Activated CD4-positive, CD25-positive, alpha-beta regulatory T cell treated with anti-CD3 and anti-CD28 coated beads, Interleukin-2, amount 50 U/mL, for 24 hours (primary cell): ENCODE measurements at regions not wholly inside any gene's neighbourhood (a gene's known extent, or its start where the extent isn't known, plus 50 kb on each side); places are given as distances from the start of the nearest gene placed in this dataset.
"Not testable (repeated sequence)": the region's sequence is repeated elsewhere in the genome, so short reads cannot be mapped to it uniquely, and the experiment has no call there.

Source experiments
- ATAC-seq, 2 donors: fragments of 150-1000 bp; cut with Tn5 transposase; one replicate each; pipeline ENCODE4 v1.10.0; 2021; ENCODE audit warnings: mild to moderate bottlenecking in 1 of 2, moderate library complexity in 1 of 2

- ATAC-seq, result no peak
Observed at GRCh38 chr5:116912221-116912620, 337.6 kb upstream of the SEMA6A start.

GRCh38 chr5:116911074-116911473 is 336.5 kb upstream of the SEMA6A start:
- ATAC-seq, result no peak

GRCh38 chr5:116908537-116908936 is 333.9 kb upstream of the SEMA6A start:
- ATAC-seq, result no peak

GRCh38 chr5:116905885-116906284 is 331.3 kb upstream of the SEMA6A start:
- ATAC-seq, result no peak

GRCh38 chr5:116900793-116901192 is 326.2 kb upstream of the SEMA6A start:
- ATAC-seq, result no peak

GRCh38 chr5:116898917-116899316 is 324.3 kb upstream of the SEMA6A start:
- ATAC-seq, result no peak

- ATAC-seq, result no peak
Observed at GRCh38 chr5:116897291-116897690, 322.7 kb upstream of the SEMA6A start.

GRCh38 chr5:116896001-116896400 is 321.4 kb upstream of the SEMA6A start:
- ATAC-seq, result no peak

GRCh38 chr5:116892993-116893392 is 318.4 kb upstream of the SEMA6A start:
- no peak for ATAC-seq

- ATAC-seq, result no peak
Observed at GRCh38 chr5:116887104-116887503, 312.5 kb upstream of the SEMA6A start.

GRCh38 chr5:116885825-116886224 is 311.2 kb upstream of the SEMA6A start:
- no peak for ATAC-seq

GRCh38 chr5:116883875-116884274 is 309.3 kb upstream of the SEMA6A start:
- no peak for ATAC-seq

GRCh38 chr5:116881921-116882531 is 307.4 kb upstream of the SEMA6A start:
- ATAC-seq, result no peak

- ATAC-seq, result no peak
Observed at GRCh38 chr5:116880601-116881000, 306.0 kb upstream of the SEMA6A start.

- no peak for ATAC-seq
Observed at GRCh38 chr5:116880150-116880549, 305.5 kb upstream of the SEMA6A start.

GRCh38 chr5:116876240-116876840 is 301.7 kb upstream of the SEMA6A start:
- ATAC-seq, result no peak

- ATAC-seq, result no peak
Observed at GRCh38 chr5:116872986-116873385, 298.4 kb upstream of the SEMA6A start.

- no peak for ATAC-seq
Observed at GRCh38 chr5:116872486-116872885, 297.9 kb upstream of the SEMA6A start.

- not testable (repeated sequence) for ATAC-seq
Observed at GRCh38 chr5:116867825-116868224, 293.2 kb upstream of the SEMA6A start.

GRCh38 chr5:116865651-116866050 is 291.0 kb upstream of the SEMA6A start:
- ATAC-seq, result no peak

- ATAC-seq, result no peak
Observed at GRCh38 chr5:116864838-116865190, 290.2 kb upstream of the SEMA6A start.

GRCh38 chr5:116864157-116864837 is 289.7 kb upstream of the SEMA6A start:
- ATAC-seq, result no peak

GRCh38 chr5:116862632-116863455 is 288.2 kb upstream of the SEMA6A start:
- no peak for ATAC-seq

- ATAC-seq, result no peak
Observed at GRCh38 chr5:116861666-116862065, 287.0 kb upstream of the SEMA6A start.
